ENCODE measurements at regions not wholly inside any gene's neighbourhood (a gene's known extent, or its start where the extent isn't known, plus 50 kb on each side); places are given as distances from the start of the nearest gene placed in this dataset.

- H3K27me3 ChIP-seq (ENCODE audit: insufficient read depth, poor library complexity, severe bottlenecking) = no peaks in the 10 kb centered on the region
- no peak overlapping the region for H3K27ac ChIP-seq (replicated peaks)
- peak in 1 of 2 experiments; percentile 11 for DNase-seq (ENCODE audit: low read depth in 1 of 2, low spot score in 1 of 2)
- no peak overlapping the region for H3K4me3 ChIP-seq (replicated peaks; ENCODE audit: insufficient read depth, low read length)
- TF ChIP-seq CTCF (IDR thresholded peaks at IDR 0.05; ENCODE audit: insufficient read depth, low read length) (no peak), SPI1 (IDR thresholded peaks at IDR 0.05; ENCODE audit: borderline replicate concordance, low read depth) (peak; percentile 96)
These were observed 101.4 kb upstream of the POU3F3 start for GRCh38 chr2:104752504-104752903.

GRCh38 chr2:104755026-104755878 is 98.7 kb upstream of the POU3F3 start:
- Histone ChIP-seq H3K27ac (replicated peaks) (peak overlapping the region; percentile 69), H3K27me3 (ENCODE audit: insufficient read depth, poor library complexity, severe bottlenecking) (no peaks in the 10 kb centered on the region)

GRCh38 chr2:104756118-104756517 is 97.8 kb upstream of the POU3F3 start:
- DNase-seq (ENCODE audit: low read depth in 1 of 2, low spot score in 1 of 2) = no peak
- Histone ChIP-seq H3K27ac (replicated peaks) (peak overlapping the region; percentile 69), H3K4me3 (replicated peaks; ENCODE audit: insufficient read depth, low read length) (no peak overlapping the region), H3K27me3 (ENCODE audit: insufficient read depth, poor library complexity, severe bottlenecking) (no peaks in the 10 kb centered on the region)
- TF ChIP-seq POLR2AphosphoS5 (IDR thresholded peaks at IDR 0.05; ENCODE audit: low read depth) (no peak), CTCF (IDR thresholded peaks at IDR 0.05; ENCODE audit: insufficient read depth, low read length) (no peak), GABPA (IDR thresholded peaks at IDR 0.05; ENCODE audit: low read depth) (no peak), SPI1 (IDR thresholded peaks at IDR 0.05; ENCODE audit: borderline replicate concordance, low read depth) (no peak), REST (IDR thresholded peaks at IDR 0.05; ENCODE audit: insufficient replicate concordance, low read depth) (no peak)

More at GRCh38 chr2:104755026-104755878, 98.7 kb upstream of the POU3F3 start:
- TF ChIP-seq POLR2AphosphoS5 (IDR thresholded peaks at IDR 0.05; ENCODE audit: low read depth) (peak; percentile 71; the same call in 1 of the 2 replicates), REST (IDR thresholded peaks at IDR 0.05; ENCODE audit: insufficient replicate concordance, low read depth) (no peak), CTCF (IDR thresholded peaks at IDR 0.05; ENCODE audit: insufficient read depth, low read length) (no peak), GABPA (IDR thresholded peaks at IDR 0.05; ENCODE audit: low read depth) (no peak), SPI1 (IDR thresholded peaks at IDR 0.05; ENCODE audit: borderline replicate concordance, low read depth) (no peak; the same call in 1 of the 2 replicates)
- peak in 1 of 2 experiments; percentile 80 for DNase-seq (ENCODE audit: low read depth in 1 of 2, low spot score in 1 of 2)
- H3K4me3 ChIP-seq (replicated peaks; ENCODE audit: insufficient read depth, low read length) = no peak overlapping the region

Measured in HL-60 (cell line).